GM10266 (cell line): ENCODE measurements at regions not wholly inside any gene's neighbourhood (a gene's known extent, or its start where the extent isn't known, plus 50 kb on each side); places are given as distances from the start of the nearest gene placed in this dataset.

Source experiments
- DNase-seq: peaks from one replicate; pipeline ENCODE4 v3.0.0; 2012; ENCODE audit errors: extremely low spot score
- TF ChIP-seq, protein P1 (sequence below): IDR thresholded peaks from 2 replicates; pipeline ENCODE4 v1.5.1; 2012; ENCODE audit warnings: mild to moderate bottlenecking, low read depth; ENCODE audit not compliant: control insufficient read depth, insufficient read depth; ENCODE audit errors: missing control alignments

DNA sequence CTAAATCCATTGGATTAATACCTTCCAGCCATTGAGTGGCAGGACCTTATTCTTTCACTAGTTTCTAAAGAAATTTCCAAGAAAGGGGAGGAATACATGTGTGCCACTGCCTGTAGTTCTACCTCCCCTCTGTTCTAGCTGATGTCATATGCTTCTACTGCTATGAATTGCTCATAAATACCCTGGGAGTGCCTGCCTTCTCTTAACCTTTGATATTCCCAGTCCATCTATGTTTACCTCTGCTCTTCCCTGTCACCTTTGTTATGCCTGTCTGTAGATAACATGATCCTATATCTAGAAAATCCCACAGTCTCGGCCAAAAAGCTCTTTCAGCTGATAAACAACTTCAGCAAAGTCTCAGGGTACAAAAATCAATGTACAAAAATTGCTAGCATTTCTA is 486.9 kb upstream of the ARRDC4 start:
- DNase-seq = no peak
- TF ChIP-seq, protein P1, sequence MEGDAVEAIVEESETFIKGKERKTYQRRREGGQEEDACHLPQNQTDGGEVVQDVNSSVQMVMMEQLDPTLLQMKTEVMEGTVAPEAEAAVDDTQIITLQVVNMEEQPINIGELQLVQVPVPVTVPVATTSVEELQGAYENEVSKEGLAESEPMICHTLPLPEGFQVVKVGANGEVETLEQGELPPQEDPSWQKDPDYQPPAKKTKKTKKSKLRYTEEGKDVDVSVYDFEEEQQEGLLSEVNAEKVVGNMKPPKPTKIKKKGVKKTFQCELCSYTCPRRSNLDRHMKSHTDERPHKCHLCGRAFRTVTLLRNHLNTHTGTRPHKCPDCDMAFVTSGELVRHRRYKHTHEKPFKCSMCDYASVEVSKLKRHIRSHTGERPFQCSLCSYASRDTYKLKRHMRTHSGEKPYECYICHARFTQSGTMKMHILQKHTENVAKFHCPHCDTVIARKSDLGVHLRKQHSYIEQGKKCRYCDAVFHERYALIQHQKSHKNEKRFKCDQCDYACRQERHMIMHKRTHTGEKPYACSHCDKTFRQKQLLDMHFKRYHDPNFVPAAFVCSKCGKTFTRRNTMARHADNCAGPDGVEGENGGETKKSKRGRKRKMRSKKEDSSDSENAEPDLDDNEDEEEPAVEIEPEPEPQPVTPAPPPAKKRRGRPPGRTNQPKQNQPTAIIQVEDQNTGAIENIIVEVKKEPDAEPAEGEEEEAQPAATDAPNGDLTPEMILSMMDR = no peak

DNA sequence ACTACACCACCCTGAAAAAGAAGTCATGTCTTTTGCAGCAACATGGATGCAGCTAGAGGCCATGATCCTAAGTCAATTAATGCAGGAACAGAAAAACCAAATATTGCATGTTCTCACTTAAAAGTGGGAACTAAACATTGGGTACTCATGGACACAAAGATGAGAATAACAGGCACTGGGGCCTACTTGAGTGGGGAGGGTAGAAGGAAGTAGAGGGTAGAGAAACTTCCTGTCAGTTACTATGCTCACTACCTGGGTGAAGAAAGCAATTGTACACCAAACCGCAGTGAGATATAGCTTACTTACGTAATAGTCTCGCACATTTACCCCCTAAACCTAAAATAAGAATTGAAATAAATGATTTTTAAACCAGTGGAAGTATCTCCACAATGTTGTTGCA is 480.5 kb upstream of the ARRDC4 start:
- no peak for DNase-seq
- TF ChIP-seq, protein P1 = no peak

DNA sequence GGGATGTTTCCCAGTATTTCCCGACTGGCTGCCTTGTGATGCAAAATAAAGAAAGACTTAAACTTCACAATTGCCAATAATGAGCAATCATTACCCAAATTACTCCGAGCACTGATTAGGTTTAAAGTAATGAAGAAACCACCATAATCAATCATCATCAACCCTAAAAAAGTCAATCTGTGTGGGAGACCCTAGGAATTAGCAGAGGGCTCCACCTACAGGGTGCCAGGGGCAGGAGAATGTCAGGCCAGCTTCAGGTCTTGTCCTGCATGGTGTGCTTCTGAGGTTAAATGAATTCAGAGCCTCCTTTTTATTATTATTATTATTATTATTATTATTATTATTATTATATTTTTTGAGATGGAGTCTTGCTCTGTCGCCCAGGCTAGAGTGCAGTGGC is 478.0 kb upstream of the ARRDC4 start:
- TF ChIP-seq, protein P1 = no peak
- DNase-seq = no peak

DNA sequence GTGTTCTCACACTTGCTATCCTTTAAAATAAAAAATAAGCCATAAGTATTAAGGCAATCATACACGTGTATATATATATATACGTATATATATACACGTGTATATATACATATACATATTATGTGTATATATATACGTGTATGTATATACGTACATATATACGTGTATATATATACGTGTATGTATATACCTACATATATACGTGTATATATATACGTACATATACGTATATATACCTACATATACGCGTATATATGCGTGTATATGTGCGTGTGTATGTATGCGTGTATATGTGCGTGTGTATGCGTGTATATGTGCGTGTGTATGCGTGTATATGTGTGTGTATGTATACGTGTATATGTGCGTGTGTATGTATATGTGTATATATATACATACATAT is 477.3 kb upstream of the ARRDC4 start:
- TF ChIP-seq, protein P1 = no peak
- DNase-seq = no peak

DNA sequence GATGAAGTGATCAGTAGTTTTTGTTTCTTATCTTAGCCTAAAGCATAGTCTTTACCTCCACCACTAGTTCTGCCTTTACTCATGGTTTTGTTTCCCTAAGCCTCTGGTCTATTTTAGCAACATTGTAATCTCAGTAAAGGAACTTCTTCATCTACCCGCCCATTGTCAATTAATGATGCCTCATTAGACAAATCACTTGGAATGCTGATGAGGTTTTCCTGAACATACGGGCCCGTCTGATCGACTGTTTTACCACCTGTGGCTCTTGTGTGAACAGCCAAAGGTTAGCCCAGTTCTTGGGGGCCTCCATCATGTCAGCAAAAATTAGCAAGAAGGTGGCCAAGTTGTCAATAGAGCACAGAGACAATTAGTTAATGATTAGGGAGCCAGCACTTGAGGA is 470.1 kb upstream of the ARRDC4 start:
- DNase-seq = no peak
- TF ChIP-seq, protein P1 = no peak

DNA sequence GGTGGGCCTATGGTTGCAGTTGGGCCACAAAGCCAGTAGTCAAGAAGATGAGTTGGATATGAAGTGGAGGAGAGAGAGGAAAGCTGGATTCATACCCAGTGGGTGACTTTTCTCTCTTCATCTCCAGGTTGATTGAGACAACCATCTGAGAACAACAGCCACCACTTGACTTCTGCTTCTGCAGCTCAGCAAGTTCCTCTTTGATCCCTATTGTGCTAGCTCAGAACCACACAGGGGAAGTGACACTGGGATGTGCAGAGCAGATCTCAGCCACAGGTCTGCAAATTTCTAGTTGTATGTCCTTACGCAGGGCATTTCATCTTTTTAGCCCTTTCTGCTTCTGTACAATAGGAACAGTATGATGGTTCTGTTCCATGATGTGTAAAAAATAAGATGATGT is 459.2 kb upstream of the ARRDC4 start:
- TF ChIP-seq, protein P1 = no peak
- DNase-seq = no peak

DNA sequence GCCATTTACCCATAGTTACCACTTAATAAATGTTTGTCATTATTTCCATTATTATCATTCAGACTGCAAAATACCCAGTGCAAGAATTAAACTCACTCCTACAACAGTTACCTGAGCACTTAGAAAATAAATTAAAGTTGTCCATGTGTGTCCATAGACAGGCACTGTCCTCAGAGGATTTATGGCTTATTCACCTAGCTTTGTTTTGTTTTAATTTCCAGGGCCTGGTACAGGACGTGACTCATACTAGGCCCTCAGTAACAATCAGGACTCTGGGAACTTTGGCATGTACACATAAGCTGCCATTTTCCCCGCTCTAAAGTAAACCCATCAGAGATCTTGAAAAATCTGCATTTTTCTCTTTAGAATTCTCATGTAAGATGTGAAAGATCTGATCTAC is 458.5 kb upstream of the ARRDC4 start:
- DNase-seq = no peak
- TF ChIP-seq, protein P1 = no peak
